Dedifferentiated amniotic fluid mesenchymal stem cell (primary cell): ENCODE measurements at regions not wholly inside any gene's neighbourhood (a gene's known extent, or its start where the extent isn't known, plus 50 kb on each side); places are given as distances from the start of the nearest gene placed in this dataset.

ENCODE experiments used
- DNase-seq: peaks from one replicate; pipeline ENCODE4 v3.0.0-alpha.2; 2016; ENCODE audit errors: extremely low spot score

DNA sequence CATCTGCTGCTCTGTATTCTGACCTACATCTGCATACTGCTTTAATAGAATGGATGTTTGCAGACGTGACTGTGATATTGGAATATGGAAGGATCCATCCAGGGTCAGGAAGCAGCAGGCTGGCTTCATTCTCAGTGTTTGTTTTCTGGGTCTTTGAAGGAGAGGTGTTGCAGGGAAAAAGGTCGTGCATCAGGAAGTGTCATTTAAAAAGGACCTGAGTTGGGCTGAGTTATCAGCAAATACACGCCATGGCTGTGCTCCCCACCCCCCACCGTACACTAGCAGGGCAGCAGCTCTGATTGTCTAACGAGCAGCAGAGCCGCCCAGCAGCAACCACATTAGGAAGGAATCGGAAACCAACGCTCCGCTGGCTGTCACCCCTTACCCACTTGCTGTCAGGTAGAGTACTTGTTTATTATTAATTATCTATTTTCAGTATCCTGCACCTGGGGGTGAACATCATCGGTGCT is 63.1 kb upstream of the STEAP1B start:
- no peak for DNase-seq

DNA sequence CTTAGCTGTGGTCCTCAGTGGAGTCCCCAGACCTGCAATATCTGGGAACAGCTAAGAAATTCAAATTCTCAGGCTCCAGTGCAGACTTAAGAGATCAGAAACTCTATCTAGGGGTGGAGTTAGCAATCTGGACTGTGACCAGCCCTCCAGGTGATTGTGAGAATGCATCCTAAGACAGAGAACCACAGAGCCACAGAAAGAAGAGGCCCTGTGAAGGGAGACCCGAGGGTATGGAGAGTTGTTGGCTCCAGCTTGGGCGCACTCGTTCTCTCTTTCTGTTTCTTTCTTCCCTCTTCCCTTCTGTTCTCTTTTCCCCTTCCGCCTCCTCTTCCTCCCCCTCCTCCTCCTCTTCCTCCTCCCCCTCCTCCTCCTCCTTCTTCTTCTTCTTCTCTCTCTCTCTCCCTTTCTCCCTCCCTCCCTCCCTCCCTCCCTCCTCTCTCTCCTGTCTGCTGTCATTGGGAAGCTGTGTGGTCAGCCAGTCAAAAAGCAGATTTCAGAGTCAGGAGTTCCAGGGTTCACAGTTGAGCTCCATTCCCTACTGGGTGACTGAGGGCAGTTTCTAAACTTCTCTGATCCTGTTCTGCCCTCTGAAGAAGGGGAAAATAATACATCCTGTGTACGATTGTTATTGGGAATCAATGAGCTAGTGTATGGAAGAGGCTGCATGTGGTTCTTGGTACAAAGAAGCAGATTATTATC is 62.1 kb upstream of the STEAP1B start:
- no peak for DNase-seq

GRCh38 chr7:22561321-22561811 is 61.4 kb upstream of the STEAP1B start:
- DNase-seq: peak; percentile 99

- peak; percentile 88 for DNase-seq
Measured at GRCh38 chr7:22559829-22560489, 60.0 kb upstream of the STEAP1B start.

DNA sequence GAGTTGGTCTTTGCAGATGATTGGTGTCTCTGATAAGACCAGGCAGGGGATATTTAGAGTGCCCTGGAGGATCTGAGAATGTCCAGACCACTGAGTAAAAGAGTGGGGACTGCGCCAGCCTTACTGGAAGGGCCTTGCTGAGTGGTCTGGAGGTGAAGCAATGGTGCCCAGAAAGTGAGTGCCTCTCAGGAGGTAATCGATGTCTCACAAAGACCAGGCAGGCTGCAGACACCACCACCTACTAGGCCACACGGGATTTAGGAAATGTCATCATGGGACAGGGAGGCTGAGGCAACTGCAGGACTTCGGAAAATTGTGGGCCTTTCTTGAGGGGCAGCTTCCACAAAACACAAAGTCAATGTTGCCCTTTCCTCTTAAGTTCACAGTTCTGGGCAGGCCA is 57.2 kb upstream of the STEAP1B start:
- no peak for DNase-seq

DNA sequence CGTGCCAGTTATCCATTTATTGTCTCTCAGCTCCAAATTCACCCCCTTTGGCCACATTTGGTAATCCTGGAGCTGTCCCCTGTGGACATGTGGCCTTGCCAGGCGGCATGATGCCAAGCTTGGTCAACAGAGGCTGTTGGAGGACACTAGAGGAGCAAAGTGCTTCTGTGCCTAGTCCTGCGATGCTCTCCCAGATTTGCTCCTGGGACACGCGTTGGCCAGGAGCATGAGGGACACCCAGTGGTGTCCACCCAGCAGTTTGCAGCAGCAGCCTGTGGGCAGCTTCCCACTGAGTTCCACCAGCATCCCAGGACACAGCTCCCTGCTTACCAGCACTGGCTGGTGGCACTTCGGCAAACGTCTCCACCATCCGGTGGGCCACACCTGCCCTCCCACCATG is 55.5 kb upstream of the STEAP1B start:
- no peak for DNase-seq

DNA sequence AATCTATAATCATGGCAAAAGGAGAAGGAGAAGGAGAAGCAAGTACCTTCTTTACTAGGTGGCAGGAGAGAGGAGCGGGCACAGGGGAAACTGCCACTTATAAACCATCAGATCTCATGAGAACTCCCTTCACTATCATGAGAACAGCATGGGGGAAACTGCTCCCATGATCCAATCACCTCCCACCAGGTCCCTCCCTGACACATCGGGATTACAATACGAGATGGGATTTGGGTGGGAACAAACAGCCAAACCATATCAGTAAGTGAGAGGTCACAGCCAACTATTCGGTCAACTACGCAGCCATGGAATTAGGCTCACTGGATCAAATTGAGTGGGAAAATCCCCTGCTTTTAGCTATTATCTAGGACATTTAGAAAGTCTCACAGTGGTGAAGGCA is 54.2 kb upstream of the STEAP1B start:
- DNase-seq: no peak

- DNase-seq: no peak
Measured at GRCh38 chr7:22551768-22552513, 52.0 kb upstream of the STEAP1B start.

DNA sequence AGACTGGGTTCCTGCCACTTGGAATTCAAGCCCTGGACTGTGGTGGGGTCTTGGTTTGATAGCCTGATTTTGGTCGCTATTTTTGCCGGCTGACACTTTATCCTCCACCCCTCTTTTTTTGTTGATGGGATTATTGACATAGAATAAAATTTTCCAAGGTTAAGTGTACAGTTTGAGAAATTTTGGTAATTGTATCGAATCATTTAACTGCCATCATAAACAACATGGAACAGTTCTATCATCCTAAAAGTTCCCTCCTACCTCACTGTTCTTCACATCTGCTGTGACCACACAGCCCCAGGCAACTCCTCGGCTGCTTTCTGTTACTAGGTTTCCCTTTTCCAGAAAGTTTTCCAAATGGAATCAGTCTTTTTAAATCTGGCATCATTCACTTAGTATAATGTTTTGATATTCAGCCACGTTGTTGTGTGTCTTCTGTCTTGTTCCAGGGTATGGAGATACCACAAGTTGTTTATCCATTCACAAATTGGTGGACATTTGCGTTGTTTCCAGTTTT is 50.6 kb upstream of the STEAP1B start:
- DNase-seq: no peak

GRCh38 chr7:22549667-22550513 is 49.9 kb upstream of the STEAP1B start:
- no peak for DNase-seq
